HFFc6 (cell line): ENCODE measurements at regions not wholly inside any gene's neighbourhood (a gene's known extent, or its start where the extent isn't known, plus 50 kb on each side); places are given as distances from the start of the nearest gene placed in this dataset.

Experiments
- DNase-seq: peaks from one replicate; pipeline ENCODE4 v3.0.0-alpha.2; 2018
- H3K27ac Mint-ChIP-seq: 2 replicates; pipeline ENCODE4 v1.8.0; 2020; ENCODE audit warnings: mild to moderate bottlenecking, mixed read lengths
- H3K27me3 Mint-ChIP-seq: 2 replicates; pipeline ENCODE4 v1.8.0; 2021; ENCODE audit warnings: mild to moderate bottlenecking, moderate library complexity, mixed read lengths; ENCODE audit not compliant: insufficient read depth
- H3K36me3 Mint-ChIP-seq: 2 replicates; pipeline ENCODE4 v1.8.0; 2021; ENCODE audit warnings: low read depth, mixed read lengths
- H3K4me1 Mint-ChIP-seq: 2 replicates; pipeline ENCODE4 v1.8.0; 2020; ENCODE audit warnings: low read depth, mixed read lengths
- H3K4me3 Mint-ChIP-seq: 2 replicates; pipeline ENCODE4 v1.8.0; 2020; ENCODE audit warnings: mild to moderate bottlenecking, moderate library complexity, mixed read lengths
- H3K9me3 Mint-ChIP-seq: 2 replicates; pipeline ENCODE4 v1.8.0; 2020; ENCODE audit warnings: mild to moderate bottlenecking, mixed read lengths
- CTCF ChIP-seq: fragments of 200-600 bp; sonication (generic); IDR thresholded peaks from 2 replicates; pipeline ENCODE4 v1.5.0; 2021; ENCODE audit warnings: antibody characterized with exemption, mild to moderate bottlenecking

GRCh38 chr3:162774613-162775100 is 1278.0 kb downstream of the OTOL1 start:
- TF ChIP-seq CTCF, result no peak
- H3K27me3 Mint-ChIP-seq, result no peaks in the 10 kb centered on the region
- H3K4me1 Mint-ChIP-seq, result peaks cover 3% of the 10 kb centered on the region; the same call in 1 of the 2 replicates
- no peak for DNase-seq
- no peak overlapping the region for H3K4me3 Mint-ChIP-seq
- H3K9me3 Mint-ChIP-seq, result no peaks in the 10 kb centered on the region
- H3K36me3 Mint-ChIP-seq, result no peaks in the 10 kb centered on the region
- H3K27ac Mint-ChIP-seq, result no peak overlapping the region

- no peak for TF ChIP-seq CTCF
- Mint-ChIP-seq H3K4me3 (no peak overlapping the region), H3K9me3 (no peaks in the 10 kb centered on the region), H3K27ac (no peak overlapping the region), H3K36me3 (no peaks in the 10 kb centered on the region), H3K4me1 (no peaks in the 10 kb centered on the region), H3K27me3 (no peaks in the 10 kb centered on the region)
- no peak for DNase-seq
Observed at GRCh38 chr3:162776148-162776547, 1279.5 kb downstream of the OTOL1 start.

GRCh38 chr3:162777118-162777517 is 1280.5 kb downstream of the OTOL1 start:
- Mint-ChIP-seq H3K9me3 (no peaks in the 10 kb centered on the region), H3K27me3 (no peaks in the 10 kb centered on the region), H3K36me3 (no peaks in the 10 kb centered on the region), H3K27ac (no peak overlapping the region), H3K4me1 (no peaks in the 10 kb centered on the region), H3K4me3 (no peak overlapping the region)
- no peak for DNase-seq
- TF ChIP-seq CTCF, result no peak

GRCh38 chr3:162780313-162780712 is 1283.7 kb downstream of the OTOL1 start:
- Mint-ChIP-seq H3K4me3 (no peak overlapping the region), H3K27me3 (no peaks in the 10 kb centered on the region), H3K36me3 (no peaks in the 10 kb centered on the region), H3K27ac (no peak overlapping the region), H3K9me3 (peaks cover 2% of the 10 kb centered on the region; the same call in 1 of the 2 replicates), H3K4me1 (no peaks in the 10 kb centered on the region)
- no peak for TF ChIP-seq CTCF
- DNase-seq, result no peak

GRCh38 chr3:162799910-162800309 is 1303.3 kb downstream of the OTOL1 start:
- Mint-ChIP-seq H3K4me1 (no peaks in the 10 kb centered on the region), H3K27ac (no peak overlapping the region), H3K36me3 (no peaks in the 10 kb centered on the region), H3K9me3 (no peaks in the 10 kb centered on the region), H3K27me3 (no peaks in the 10 kb centered on the region), H3K4me3 (no peak overlapping the region)
- DNase-seq, result no peak
- TF ChIP-seq CTCF, result no peak
